ENCODE measurements at regions not wholly inside any gene's neighbourhood (a gene's known extent, or its start where the extent isn't known, plus 50 kb on each side); places are given as distances from the start of the nearest gene placed in this dataset.
"Not testable (repeated sequence)": the region's sequence is repeated elsewhere in the genome, so short reads cannot be mapped to it uniquely, and the experiment has no call there.

GRCh38 chr10:9339716-9340115, 1285.2 kb downstream of the GATA3 start:
- DNase-seq (ENCODE audit: low spot score): no peak
- Mint-ChIP-seq H3K36me3 (ENCODE audit: low read depth, unreplicated experiment) (no peaks in the 10 kb centered on the region), H3K4me3 (ENCODE audit: unreplicated experiment) (no peak overlapping the region), H3K9me3 (ENCODE audit: unreplicated experiment) (no peaks in the 10 kb centered on the region), H3K27me3 (ENCODE audit: unreplicated experiment) (peaks cover 6% of the 10 kb centered on the region), H3K4me1 (ENCODE audit: unreplicated experiment) (peaks cover 22% of the 10 kb centered on the region), H3K27ac (ENCODE audit: unreplicated experiment) (peak overlapping the region; percentile 14)
- TF ChIP-seq, protein P1, sequence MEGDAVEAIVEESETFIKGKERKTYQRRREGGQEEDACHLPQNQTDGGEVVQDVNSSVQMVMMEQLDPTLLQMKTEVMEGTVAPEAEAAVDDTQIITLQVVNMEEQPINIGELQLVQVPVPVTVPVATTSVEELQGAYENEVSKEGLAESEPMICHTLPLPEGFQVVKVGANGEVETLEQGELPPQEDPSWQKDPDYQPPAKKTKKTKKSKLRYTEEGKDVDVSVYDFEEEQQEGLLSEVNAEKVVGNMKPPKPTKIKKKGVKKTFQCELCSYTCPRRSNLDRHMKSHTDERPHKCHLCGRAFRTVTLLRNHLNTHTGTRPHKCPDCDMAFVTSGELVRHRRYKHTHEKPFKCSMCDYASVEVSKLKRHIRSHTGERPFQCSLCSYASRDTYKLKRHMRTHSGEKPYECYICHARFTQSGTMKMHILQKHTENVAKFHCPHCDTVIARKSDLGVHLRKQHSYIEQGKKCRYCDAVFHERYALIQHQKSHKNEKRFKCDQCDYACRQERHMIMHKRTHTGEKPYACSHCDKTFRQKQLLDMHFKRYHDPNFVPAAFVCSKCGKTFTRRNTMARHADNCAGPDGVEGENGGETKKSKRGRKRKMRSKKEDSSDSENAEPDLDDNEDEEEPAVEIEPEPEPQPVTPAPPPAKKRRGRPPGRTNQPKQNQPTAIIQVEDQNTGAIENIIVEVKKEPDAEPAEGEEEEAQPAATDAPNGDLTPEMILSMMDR (IDR thresholded peaks at IDR 0.05; ENCODE audit: unreplicated experiment): no peak

- H3K4me3 Mint-ChIP-seq (ENCODE audit: unreplicated experiment): no peak overlapping the region
- TF ChIP-seq, protein P1 (IDR thresholded peaks at IDR 0.05; ENCODE audit: unreplicated experiment): peak; percentile 57
- H3K4me1 Mint-ChIP-seq (ENCODE audit: unreplicated experiment): peaks cover 22% of the 10 kb centered on the region
- H3K27ac Mint-ChIP-seq (ENCODE audit: unreplicated experiment): no peak overlapping the region
- no peaks in the 10 kb centered on the region for H3K9me3 Mint-ChIP-seq (ENCODE audit: unreplicated experiment)
- no peak for DNase-seq (ENCODE audit: low spot score)
- peaks cover 3% of the 10 kb centered on the region for H3K27me3 Mint-ChIP-seq (ENCODE audit: unreplicated experiment)
- no peaks in the 10 kb centered on the region for H3K36me3 Mint-ChIP-seq (ENCODE audit: low read depth, unreplicated experiment)
Measured at GRCh38 chr10:9342885-9343570, 1288.5 kb downstream of the GATA3 start.

DNA sequence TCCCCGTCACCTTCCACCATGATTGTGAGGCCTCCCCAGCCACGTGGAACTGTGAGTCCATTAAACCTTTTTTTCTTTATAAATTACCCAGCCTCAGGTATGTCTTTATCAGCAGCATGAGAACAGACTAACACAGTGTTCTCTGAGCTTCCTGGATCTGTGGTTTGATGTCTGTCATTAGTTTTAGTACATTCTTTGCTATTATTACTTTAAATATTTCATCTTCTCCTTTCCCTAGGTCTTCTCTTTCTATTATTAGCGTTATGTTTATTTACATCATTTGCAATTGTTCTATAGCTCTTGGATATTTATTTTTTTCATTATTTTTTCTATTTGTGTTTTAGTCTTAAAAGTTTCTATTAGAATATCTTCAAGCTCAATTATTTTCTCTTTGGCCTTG, 1293.4 kb downstream of the GATA3 start:
- not testable (repeated sequence) for H3K27ac Mint-ChIP-seq (ENCODE audit: unreplicated experiment); H3K4me1 Mint-ChIP-seq (ENCODE audit: unreplicated experiment); DNase-seq (ENCODE audit: low spot score); H3K36me3 Mint-ChIP-seq (ENCODE audit: low read depth, unreplicated experiment); H3K9me3 Mint-ChIP-seq (ENCODE audit: unreplicated experiment); H3K4me3 Mint-ChIP-seq (ENCODE audit: unreplicated experiment); H3K27me3 Mint-ChIP-seq (ENCODE audit: unreplicated experiment)

DNA sequence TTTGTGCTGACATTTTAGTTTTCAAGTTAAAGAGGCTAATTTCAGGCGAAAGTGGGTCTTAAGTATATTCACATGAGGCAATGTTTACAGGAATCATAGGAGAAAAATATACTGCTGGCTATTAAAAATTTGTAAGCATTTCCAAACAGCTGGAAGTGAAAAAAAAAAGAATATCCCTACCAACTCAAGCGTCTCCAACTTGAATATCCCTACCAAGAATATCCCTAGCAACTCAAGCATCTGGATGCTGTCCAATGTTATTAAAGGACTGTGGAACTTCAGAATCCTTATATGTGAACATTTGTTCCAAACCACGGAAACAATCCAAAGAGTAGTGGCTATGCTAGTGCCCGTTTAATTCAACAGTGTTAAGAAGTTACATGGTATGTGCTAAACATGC, 1303.0 kb downstream of the GATA3 start:
- no peak for DNase-seq (ENCODE audit: low spot score)
- H3K4me1 Mint-ChIP-seq (ENCODE audit: unreplicated experiment): no peaks in the 10 kb centered on the region
- H3K4me3 Mint-ChIP-seq (ENCODE audit: unreplicated experiment): no peak overlapping the region
- no peaks in the 10 kb centered on the region for H3K36me3 Mint-ChIP-seq (ENCODE audit: low read depth, unreplicated experiment)
- TF ChIP-seq, protein P1 (IDR thresholded peaks at IDR 0.05; ENCODE audit: unreplicated experiment): no peak
- H3K9me3 Mint-ChIP-seq (ENCODE audit: unreplicated experiment): no peaks in the 10 kb centered on the region
- peaks cover 1% of the 10 kb centered on the region for H3K27me3 Mint-ChIP-seq (ENCODE audit: unreplicated experiment)
- H3K27ac Mint-ChIP-seq (ENCODE audit: unreplicated experiment): no peak overlapping the region

- TF ChIP-seq, protein P1 (IDR thresholded peaks at IDR 0.05; ENCODE audit: unreplicated experiment): no peak
- H3K4me3 Mint-ChIP-seq (ENCODE audit: unreplicated experiment): no peak overlapping the region
- DNase-seq (ENCODE audit: low spot score): no peak
- H3K4me1 Mint-ChIP-seq (ENCODE audit: unreplicated experiment): no peaks in the 10 kb centered on the region
- H3K27me3 Mint-ChIP-seq (ENCODE audit: unreplicated experiment): no peaks in the 10 kb centered on the region
- no peaks in the 10 kb centered on the region for H3K9me3 Mint-ChIP-seq (ENCODE audit: unreplicated experiment)
- no peaks in the 10 kb centered on the region for H3K36me3 Mint-ChIP-seq (ENCODE audit: low read depth, unreplicated experiment)
- H3K27ac Mint-ChIP-seq (ENCODE audit: unreplicated experiment): no peak overlapping the region
Measured at GRCh38 chr10:9362721-9363120, 1308.2 kb downstream of the GATA3 start.
